G401 (cell line): ENCODE measurements at regions not wholly inside any gene's neighbourhood (a gene's known extent, or its start where the extent isn't known, plus 50 kb on each side); places are given as distances from the start of the nearest gene placed in this dataset.

Experiments used
- DNase-seq: peaks from one replicate; pipeline ENCODE4 v3.0.0-alpha.2; 2015; ENCODE audit warnings: low spot score
- in situ Hi-C: cut with HindIII; loops from 2 replicates; pipeline ENCODE4 v1.10.0; 2016; ENCODE audit warnings: low sequenced_read_pairs, mixed read lengths

DNA sequence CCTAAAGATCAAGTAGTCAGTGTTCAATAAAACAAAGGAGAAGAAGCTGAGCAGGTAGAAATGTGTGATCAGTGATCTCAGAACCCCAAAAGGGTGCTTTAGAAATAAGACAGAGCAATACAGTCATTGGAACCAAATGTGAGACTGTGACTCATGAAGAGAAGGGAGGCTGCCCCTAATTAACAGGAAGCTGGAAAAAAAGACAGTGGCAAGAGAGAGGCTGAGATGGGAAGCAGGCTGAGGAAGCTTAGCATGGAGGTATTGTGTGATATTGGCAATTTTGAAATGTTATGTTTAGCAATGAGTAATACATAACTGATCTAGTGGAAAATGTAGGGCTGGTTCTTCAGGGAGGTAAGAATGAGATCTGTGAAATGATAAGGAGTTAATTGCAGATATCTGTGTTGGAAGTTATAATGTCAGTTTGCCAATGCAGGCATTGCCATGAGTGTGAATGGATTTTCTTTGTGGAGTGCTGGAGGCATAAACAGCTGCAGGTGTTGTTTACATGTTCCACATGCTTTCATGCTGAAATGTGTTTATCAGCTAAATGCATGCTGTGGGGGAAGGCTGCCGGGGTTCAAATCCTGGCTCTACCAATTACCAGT lies 90.6 kb upstream of the CACNA1E start:
- in situ Hi-C loops, result no loop called here
- DNase-seq, result no peak

DNA sequence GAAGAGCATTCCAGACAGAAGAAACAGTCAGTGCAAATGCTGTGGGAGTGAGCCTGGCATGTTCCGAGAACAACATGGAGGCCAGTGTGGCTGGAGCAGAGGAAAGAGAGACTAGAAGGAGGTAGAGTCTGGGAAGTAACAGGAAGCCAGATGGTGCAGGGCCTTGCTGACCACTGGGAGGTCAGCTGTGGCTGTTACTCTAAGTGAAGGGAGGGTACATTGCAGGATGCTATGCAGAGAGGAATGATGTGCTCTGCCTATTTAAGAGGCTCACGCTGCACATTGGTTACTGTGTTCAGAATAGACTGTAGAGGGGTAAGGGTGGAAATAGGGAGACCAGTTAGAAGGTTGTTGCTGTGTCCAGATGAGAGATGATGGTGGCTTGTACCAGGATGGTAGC lies 88.6 kb upstream of the CACNA1E start:
- in situ Hi-C loops, result no loop called here
- no peak for DNase-seq

DNA sequence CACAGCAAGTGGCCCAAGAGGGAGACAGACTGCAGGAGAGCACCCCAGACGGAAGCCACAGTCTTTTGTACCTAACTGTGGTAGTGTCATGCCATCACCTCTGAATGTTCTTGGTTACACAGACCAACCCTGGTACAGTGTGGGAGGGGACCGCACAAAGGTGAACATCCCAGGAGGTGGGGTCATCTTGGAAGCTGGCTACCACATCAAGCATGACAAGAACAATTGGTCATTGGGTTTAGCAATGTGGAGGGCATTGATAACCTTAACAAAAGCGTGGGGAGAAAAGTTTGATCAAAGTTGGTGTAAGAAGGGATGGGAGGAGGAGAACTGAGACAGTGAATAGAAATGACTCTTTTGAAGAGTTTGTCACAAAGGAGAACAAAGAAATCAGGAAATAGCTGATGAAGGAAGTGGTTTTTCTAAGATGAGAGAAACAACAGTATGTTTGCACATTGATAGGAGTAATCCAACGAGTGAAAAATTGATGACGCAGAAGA lies 87.1 kb upstream of the CACNA1E start:
- in situ Hi-C loops, result no loop called here
- DNase-seq, result no peak

- in situ Hi-C loops, result no loop called here
- DNase-seq, result no peak
Measured at GRCh38 chr1:181396811-181397210, 86.5 kb upstream of the CACNA1E start.

- in situ Hi-C loops, result no loop called here
- peak; percentile 26 for DNase-seq
Measured at GRCh38 chr1:181397845-181398244, 85.5 kb upstream of the CACNA1E start.

DNA sequence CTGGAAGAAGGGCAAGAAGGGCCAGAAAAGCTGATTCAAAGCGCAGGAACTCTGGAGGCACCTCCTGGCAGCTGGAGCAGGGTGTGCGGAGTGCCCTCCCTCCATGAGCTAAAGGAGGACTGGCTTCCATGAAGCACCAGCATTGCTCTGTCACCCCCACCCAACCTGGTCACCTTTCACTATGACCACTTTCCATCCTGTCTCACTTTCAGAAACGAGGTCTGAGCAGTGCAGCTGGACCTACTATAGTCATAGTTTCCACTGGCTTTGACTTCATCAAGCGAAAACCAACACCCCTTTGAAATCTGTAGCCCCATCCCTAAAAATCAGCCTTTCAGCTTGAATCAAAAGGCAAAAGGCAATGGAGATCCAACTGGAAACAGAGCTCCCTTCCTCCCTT lies 84.8 kb upstream of the CACNA1E start:
- in situ Hi-C loops, result no loop called here
- DNase-seq, result no peak

GRCh38 chr1:181405584-181405983 lies 77.7 kb upstream of the CACNA1E start:
- DNase-seq, result no peak
- in situ Hi-C loops, result loop anchor here (25.0 kb wide), 1 partner anchor 193 kb away; no protein-coding TSS in a partner anchor

DNA sequence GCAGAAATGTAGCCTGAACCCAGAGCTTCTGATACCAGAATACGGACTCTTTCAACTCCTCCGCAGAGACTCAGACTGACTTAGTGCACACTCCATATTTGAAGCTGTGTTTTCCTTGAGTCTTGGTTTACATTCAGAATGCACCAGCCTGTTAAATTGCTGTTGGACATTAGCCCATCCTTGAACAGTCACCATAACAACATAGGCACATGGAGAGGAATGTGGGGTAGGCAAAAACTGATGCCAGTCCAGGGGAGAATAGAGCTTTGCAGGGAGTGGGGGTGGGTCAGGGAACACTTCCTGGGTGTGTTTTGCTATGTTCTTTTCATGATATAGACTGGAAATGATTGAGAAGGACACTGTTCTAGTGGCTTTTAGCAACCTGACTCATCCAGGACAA lies 76.3 kb upstream of the CACNA1E start:
- no peak for DNase-seq
- in situ Hi-C loops, result loop anchor here (25.0 kb wide), 1 partner anchor 195 kb away; no protein-coding TSS in a partner anchor

- DNase-seq, result no peak
- in situ Hi-C loops, result loop anchor here (25.0 kb wide), 1 partner anchor 198 kb away; no protein-coding TSS in a partner anchor
Measured at GRCh38 chr1:181409981-181410380, 73.3 kb upstream of the CACNA1E start.

DNA sequence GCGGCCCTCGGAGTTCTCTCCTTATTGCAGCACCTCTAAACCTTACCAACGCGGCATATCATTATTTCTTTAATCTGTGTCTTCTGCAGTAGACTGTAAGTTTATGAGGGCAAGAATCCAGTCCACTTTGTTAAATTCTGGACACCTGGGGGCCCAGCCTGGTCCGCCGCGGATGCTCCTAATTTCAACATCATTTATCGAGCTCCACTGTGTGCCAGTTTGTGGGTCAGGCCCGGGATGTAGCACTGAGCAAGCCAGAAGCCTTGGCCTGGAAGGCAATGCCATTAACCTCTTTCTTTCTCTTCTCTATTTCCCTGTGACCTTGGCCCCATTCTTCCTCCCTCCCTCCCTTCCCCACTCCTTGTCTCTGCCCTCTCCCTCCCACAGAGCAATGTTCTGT lies 70.6 kb upstream of the CACNA1E start:
- in situ Hi-C loops, result loop anchor here (25.0 kb wide), 1 partner anchor 200 kb away; no protein-coding TSS in a partner anchor
- no peak for DNase-seq

DNA sequence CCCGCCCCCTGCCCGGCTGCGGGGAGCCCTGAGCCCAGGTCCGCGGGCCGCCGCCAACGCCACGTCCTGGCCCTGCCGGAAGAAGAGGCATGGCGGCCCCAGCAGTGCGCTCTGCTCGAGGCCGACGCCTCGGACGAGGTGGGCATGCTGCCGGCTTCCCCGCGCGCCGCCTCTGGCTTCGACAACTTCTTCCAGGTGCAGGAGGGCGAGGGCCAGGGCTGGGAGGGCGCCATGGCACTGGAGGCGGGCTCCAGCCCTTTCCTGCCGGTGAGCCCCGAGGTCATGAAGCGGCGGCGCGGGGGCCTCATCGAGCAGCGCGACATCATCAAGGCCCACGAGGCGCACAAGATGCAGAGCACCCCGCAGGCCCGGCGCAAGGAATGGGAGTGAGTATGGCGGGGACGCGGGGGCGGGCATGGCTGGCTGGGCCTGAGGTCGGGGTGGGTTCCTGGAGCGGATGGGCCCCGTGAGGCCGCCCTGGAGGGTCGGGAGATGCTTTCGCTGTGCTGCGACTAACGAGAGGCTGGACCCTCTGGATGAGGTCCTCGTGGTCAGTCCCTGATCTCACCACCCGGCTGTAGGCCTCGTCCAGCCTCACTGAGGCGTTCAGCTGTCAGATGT lies 70.0 kb upstream of the CACNA1E start:
- DNase-seq, result no peak
- in situ Hi-C loops, result loop anchor here (25.0 kb wide), 1 partner anchor 201 kb away; no protein-coding TSS in a partner anchor

DNA sequence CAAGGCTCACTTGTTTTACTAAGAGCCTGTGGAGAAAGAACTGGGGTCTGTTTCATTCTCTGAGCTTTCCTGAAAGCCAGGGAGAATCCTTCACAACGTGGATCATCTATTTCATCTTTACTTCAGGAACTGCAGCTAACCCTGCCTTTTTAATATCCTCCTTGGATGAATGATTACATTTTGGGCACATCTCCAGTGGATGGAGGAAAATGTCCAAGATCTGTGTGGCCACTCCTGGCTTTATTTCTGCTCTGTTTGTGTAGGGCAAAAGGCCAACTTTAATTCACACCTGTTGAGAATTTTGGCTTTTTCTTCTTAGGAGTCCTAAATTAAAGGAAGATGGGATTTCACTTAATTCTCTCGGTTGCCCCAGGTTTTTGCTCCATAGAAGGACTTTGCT lies 69.5 kb upstream of the CACNA1E start:
- DNase-seq, result peak; percentile 82
- in situ Hi-C loops, result loop anchor here (25.0 kb wide), 1 partner anchor 202 kb away; no protein-coding TSS in a partner anchor

DNA sequence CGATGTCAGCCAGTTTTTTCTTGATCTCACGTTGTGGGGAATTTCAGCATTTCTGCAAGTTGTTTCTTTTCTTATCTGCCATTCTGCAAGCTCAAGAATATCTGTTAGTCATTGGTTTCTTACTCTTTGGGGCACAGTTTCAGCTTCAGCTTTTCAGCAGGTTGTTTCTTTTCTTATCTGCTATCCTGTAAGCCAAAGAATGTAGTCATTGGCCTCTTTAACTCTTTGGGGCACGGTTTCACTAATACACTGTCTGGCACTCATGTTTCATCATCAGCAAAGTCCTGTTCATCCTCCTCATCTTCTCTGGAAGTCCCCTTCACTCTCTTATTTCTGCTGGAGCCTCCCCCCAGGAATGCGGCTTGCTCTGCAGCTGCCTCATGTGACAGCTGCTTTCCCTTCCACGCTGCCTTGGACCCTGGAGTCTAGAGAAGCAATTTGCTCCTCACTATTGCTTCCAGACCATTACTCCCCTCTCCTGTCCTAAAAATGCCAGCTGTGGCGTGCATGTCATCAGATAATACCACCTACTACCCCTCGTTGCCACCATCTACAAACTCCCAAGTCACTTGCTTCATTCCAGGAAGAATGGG lies 67.0 kb upstream of the CACNA1E start:
- DNase-seq, result no peak
- in situ Hi-C loops, result loop anchor here (25.0 kb wide), 1 partner anchor 204 kb away; no protein-coding TSS in a partner anchor

DNA sequence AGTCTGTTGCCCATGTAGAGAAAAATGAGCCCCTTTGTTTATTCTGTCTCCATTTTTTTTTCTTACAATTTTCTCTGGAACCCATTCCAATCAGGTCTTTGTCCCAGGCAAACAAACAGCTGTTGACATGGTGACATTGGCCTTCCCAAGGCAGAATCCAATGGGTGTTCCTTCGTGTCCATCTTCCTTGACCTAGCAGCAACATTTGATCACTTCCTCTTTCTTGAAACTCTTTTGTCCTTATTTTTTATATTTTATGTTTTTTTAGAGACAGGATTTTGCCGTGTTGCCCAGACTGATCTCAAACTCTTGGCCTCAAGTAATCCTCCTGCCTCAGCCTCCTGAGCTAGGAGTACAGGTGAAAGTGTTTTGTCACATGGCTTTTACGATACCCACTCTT lies 65.4 kb upstream of the CACNA1E start:
- DNase-seq, result no peak
- in situ Hi-C loops, result loop anchor here (25.0 kb wide), 1 partner anchor 206 kb away; no protein-coding TSS in a partner anchor

DNA sequence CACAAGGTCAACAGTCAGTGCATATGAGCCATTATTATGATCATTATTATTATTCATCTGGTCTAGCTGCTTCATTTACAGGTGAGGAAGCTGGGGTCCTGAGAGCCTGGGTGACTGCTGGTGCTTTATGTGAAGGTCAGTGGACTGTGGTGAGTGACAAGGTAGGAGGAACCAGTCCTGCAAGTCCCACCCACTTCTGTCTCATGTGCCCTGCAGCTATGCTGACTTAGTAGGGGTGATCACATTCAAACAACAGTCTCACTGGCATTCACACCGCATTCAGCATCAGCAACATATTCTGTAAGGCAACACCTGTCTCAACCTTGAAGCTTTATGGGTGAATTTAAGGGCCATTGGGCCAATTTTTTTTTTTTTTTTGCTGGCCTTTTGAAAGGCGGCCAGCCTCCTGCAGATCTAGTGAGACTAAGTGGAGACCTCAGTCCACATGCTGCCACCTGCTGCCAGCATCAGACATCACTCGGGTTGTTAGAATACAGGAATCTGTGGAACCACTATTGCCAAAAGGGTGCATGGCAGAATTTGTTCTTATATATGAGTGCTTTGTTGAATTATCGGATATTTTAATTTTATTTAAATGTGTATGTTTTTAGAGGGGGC lies 59.9 kb upstream of the CACNA1E start:
- peak; percentile 86 for DNase-seq
- in situ Hi-C loops, result loop anchor here (25.0 kb wide), 1 partner anchor 211 kb away; no protein-coding TSS in a partner anchor

DNA sequence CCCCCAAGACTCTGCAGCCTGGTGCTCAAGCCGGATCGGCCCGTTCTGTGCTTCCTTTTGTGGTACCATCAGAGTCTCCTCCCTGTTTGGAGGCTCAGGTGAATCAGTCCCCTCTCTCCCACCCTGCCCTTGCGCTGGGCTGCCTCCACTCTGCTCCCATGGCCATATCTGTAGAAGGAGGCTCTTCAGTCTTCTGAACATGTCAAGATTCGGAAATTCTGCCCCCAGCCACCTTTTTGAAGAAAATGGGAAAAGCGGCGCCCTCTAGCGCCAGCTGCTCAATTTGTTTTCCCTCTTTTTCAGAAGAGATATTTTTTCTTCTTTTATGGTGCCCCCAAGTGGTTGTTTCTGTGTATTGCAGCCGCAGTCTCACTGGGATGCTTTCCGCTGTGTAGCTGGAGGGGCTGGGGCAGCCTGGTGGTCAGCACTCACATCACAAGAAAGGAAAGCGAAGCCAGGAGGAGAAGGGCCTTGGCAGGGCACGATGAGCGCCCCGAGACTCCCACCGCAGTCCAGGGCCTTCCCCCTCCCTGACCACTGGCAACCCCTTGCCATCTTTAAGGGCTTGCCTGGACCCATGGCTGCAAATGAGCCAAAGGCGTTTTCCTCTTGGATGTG lies 58.4 kb upstream of the CACNA1E start:
- in situ Hi-C loops, result loop anchor here (25.0 kb wide), 1 partner anchor 213 kb away; no protein-coding TSS in a partner anchor
- DNase-seq, result peak; percentile 82

- no peak for DNase-seq
- in situ Hi-C loops, result no loop called here
Measured at GRCh38 chr1:181425566-181425965, 57.8 kb upstream of the CACNA1E start.

GRCh38 chr1:181429462-181429861 lies 53.9 kb upstream of the CACNA1E start:
- in situ Hi-C loops, result no loop called here
- no peak for DNase-seq
